Sigmoid colon (tissue), 6 donors: ENCODE measurements at regions not wholly inside any gene's neighbourhood (a gene's known extent, or its start where the extent isn't known, plus 50 kb on each side); places are given as distances from the start of the nearest gene placed in this dataset.

Source experiments
- DNase-seq: peaks from one replicate; pipeline ENCODE4 v3.0.0-alpha.2; 2019
- H3K27ac ChIP-seq, 4 donors: fragments of 200-600 bp; sonication (generic); one replicate each; pipeline ENCODE4 v1.5.1; 2016 to 2019; ENCODE audit warnings: mild to moderate bottlenecking in 1 of 4
- H3K27me3 ChIP-seq, 3 donors: fragments of 200-600 bp; sonication (generic); one replicate each; pipeline ENCODE4 v1.5.1; 2019; ENCODE audit warnings: mild to moderate bottlenecking in 1 of 3
- H3K36me3 ChIP-seq, 4 donors: fragments of 200-600 bp; sonication (generic); one replicate each; pipeline ENCODE4 v1.5.1; 2016 to 2019
- H3K4me1 ChIP-seq, 4 donors: fragments of 200-600 bp; sonication (generic); one replicate each; pipeline ENCODE4 v1.5.1; 2017 to 2019
- H3K4me3 ChIP-seq, 4 donors: fragments of 200-600 bp; sonication (generic); one replicate each; pipeline ENCODE4 v1.5.1; 2017 to 2019; ENCODE audit warnings: mild to moderate bottlenecking in 2 of 4, moderate library complexity in 1 of 4
- H3K9me3 ChIP-seq, 4 donors: fragments of 200-600 bp in 3 of 4; sonication (generic) in 3 of 4; one replicate each; pipeline versions ENCODE4 v1.5.1 to v1.6.1; 2013 to 2019
- EP300 ChIP-seq, 4 donors: sonication (generic); formaldehyde crosslinking; IDR thresholded peaks; one replicate each; pipeline ENCODE4 v1.6.1; 2017; ENCODE audit warnings: antibody characterized with exemption in 4 of 4
- POLR2A ChIP-seq, 2 donors: fragments of 450-650 bp; IDR thresholded peaks; one replicate each; pipeline ENCODE4 v1.6.1; 2016; ENCODE audit warnings: antibody characterized with exemption in 2 of 2, mild to moderate bottlenecking in 2 of 2, moderate library complexity in 2 of 2
- POLR2AphosphoS5 ChIP-seq, 4 donors: sonication (generic); formaldehyde crosslinking; IDR thresholded peaks; one replicate each; pipeline ENCODE4 v1.6.1; 2017; ENCODE audit warnings: antibody characterized with exemption in 4 of 4
- WGBS, 2 donors: extraction: QIAGEN DNeasy Blood & Tissue Kit; methylation state at CpG; one replicate each; pipeline ENCODE4 v1.1.7; 2013; 5-methylcytosine and 5-hydroxymethylcytosine counted together
- intact Hi-C: fragments of 100-400 bp; cut with DNase I; formaldehyde crosslinking; loops from one replicate; pipeline ENCODE4 v1.15.1; 2023
- TF ChIP-seq, protein P1 (sequence below), 4 experiments: fragments of 450-650 bp in 3 of 4; fragments of 200-600 bp in 1 of 4; IDR thresholded peaks; one replicate each; pipeline ENCODE4 v1.5.1; 2016 to 2019; ENCODE audit warnings: antibody characterized with exemption in 4 of 4, mild to moderate bottlenecking in 3 of 4, moderate library complexity in 2 of 4
- donor health status: healthy with polysubstance abuse.
- donor health status: healthy.

DNA sequence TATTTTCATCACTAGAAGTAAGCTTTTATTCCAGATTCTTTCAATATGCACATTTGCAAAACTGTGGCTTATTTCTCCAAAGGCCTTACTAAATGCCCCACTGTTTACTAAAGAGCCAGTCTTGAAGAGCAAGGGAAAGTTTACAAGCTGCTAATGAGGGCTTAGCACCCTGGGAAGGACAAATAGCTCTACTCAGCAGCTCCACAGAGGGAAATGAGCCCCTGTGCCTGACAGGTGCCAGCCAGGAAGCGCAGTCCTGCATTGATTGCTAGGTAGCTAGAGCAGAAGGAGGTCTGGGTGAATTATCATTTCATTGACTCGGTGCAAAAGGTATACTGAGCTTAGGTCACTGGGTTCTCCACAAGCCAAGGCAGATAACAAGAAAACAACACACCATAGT, 307.0 kb downstream of the SETD4 start:
- intact Hi-C loops: no loop called here
- no peak for TF ChIP-seq EP300 (IDR thresholded peaks at IDR 0.05)
- TF ChIP-seq POLR2AphosphoS5 (IDR thresholded peaks at IDR 0.05): no peak
- no peak for TF ChIP-seq POLR2A (IDR thresholded peaks at IDR 0.05)
- TF ChIP-seq, protein P1, sequence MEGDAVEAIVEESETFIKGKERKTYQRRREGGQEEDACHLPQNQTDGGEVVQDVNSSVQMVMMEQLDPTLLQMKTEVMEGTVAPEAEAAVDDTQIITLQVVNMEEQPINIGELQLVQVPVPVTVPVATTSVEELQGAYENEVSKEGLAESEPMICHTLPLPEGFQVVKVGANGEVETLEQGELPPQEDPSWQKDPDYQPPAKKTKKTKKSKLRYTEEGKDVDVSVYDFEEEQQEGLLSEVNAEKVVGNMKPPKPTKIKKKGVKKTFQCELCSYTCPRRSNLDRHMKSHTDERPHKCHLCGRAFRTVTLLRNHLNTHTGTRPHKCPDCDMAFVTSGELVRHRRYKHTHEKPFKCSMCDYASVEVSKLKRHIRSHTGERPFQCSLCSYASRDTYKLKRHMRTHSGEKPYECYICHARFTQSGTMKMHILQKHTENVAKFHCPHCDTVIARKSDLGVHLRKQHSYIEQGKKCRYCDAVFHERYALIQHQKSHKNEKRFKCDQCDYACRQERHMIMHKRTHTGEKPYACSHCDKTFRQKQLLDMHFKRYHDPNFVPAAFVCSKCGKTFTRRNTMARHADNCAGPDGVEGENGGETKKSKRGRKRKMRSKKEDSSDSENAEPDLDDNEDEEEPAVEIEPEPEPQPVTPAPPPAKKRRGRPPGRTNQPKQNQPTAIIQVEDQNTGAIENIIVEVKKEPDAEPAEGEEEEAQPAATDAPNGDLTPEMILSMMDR (IDR thresholded peaks at IDR 0.05): no peak
- no peak for DNase-seq
- Histone ChIP-seq H3K9me3 (no peaks in the 10 kb centered on the region), H3K27ac (no peak overlapping the region), H3K4me1 (no peaks in the 10 kb centered on the region), H3K36me3 (no peaks in the 10 kb centered on the region), H3K27me3 (no peaks in the 10 kb centered on the region), H3K4me3 (no peak overlapping the region)
- WGBS, 2 donors: 51 to 62% methylated on average over 2 of the region's 2 CpGs

DNA sequence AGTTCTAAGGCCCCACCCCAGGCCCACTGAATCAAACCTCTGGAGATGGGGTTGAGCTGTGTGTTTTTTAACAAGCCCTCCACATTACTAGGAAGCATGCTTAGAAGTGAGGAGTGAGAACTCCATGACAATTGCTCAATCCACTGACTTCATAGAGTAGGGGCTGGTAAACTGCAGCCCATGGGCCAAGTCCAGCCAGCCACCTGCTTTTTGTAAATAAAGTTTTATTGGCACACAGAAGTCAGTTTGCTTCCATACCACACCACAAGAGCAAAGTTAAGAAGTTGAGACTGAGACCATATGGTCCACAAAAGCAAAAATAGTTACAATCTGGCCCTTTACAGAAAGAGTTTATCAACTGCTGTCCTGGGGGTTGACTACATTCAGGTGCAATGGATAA, 309.2 kb downstream of the SETD4 start:
- Histone ChIP-seq H3K27ac (no peak overlapping the region), H3K36me3 (no peaks in the 10 kb centered on the region), H3K4me1 (no peaks in the 10 kb centered on the region), H3K4me3 (no peak overlapping the region), H3K27me3 (no peaks in the 10 kb centered on the region), H3K9me3 (no peaks in the 10 kb centered on the region)
- DNase-seq: no peak
- intact Hi-C loops: no loop called here
- TF ChIP-seq, protein P1 (IDR thresholded peaks at IDR 0.05): no peak
- no peak for TF ChIP-seq POLR2AphosphoS5 (IDR thresholded peaks at IDR 0.05)
- no peak for TF ChIP-seq POLR2A (IDR thresholded peaks at IDR 0.05)
- TF ChIP-seq EP300 (IDR thresholded peaks at IDR 0.05): no peak

DNA sequence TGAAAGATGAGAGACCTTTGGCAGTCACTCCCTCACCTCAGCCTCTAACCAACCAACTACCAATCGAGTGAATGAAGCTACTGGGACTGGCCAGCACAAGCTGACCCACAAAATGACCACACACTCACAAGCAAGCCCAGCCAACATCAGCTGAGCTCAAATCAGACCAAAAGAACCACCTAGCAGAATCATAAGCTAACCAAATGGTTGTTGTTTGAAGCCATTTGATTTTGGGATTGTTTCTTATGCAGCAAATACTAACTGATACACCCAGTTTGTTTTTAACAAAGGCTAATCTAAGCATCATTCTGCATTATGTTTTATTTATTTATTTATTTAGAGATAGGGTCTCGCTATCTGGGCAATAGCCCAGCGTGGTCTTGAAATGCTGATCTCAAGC, 310.4 kb downstream of the SETD4 start:
- no peaks in the 10 kb centered on the region for H3K36me3 ChIP-seq
- H3K27me3 ChIP-seq: peaks cover 0 to 4% (median 0%) of the 10 kb centered on the region in 3 donors
- no peaks in the 10 kb centered on the region for H3K4me1 ChIP-seq
- H3K9me3 ChIP-seq: no peaks in the 10 kb centered on the region
- H3K27ac ChIP-seq: no peak overlapping the region
- WGBS, 2 donors: 88% methylated on average over 3 of the region's 3 CpGs
- no peak overlapping the region for H3K4me3 ChIP-seq
- TF ChIP-seq POLR2AphosphoS5 (IDR thresholded peaks at IDR 0.05) (no peak), EP300 (IDR thresholded peaks at IDR 0.05) (no peak), POLR2A (IDR thresholded peaks at IDR 0.05) (no peak)
- TF ChIP-seq, protein P1 (IDR thresholded peaks at IDR 0.05): no peak
- DNase-seq: no peak
- intact Hi-C loops: no loop called here

DNA sequence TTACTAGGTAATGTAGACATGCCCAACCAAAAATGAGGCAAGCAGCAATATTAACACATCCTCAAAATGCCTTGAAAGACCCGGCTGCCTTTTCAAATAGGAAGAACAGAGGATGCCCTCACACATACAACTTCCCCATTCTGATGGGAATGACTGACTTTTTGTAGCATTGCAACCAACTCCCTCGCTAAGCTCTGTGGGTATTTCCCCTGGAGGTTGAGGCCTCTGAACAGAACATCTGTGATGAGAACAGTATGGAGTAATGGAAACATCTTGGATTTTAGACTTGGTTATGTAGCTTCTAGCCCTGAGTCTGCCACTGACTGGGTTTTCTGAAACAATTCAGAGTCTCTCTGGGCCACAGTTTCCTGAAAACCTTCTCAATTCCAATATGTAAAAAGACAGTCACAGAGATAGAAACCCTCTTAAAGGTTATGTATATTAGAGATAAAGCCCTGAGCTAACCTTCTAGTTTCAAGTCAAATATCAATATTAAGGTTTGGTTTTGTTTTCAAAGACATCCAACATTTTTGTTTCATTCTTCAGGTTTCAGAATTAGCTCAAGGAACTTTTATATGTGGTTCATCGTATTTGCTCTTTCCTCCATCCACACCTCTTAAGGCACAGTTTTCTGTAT, 311.5 kb downstream of the SETD4 start:
- DNase-seq: no peak
- intact Hi-C loops: no loop called here
- no peaks in the 10 kb centered on the region for H3K36me3 ChIP-seq
- no peaks in the 10 kb centered on the region for H3K4me1 ChIP-seq
- no peak overlapping the region for H3K27ac ChIP-seq
- H3K27me3 ChIP-seq: peaks cover 0 to 4% (median 0%) of the 10 kb centered on the region in 3 donors
- H3K4me3 ChIP-seq: no peak overlapping the region
- WGBS, 2 donors: 64 to 83% methylated on average over 3 of the region's 3 CpGs
- TF ChIP-seq, protein P1 (IDR thresholded peaks at IDR 0.05): no peak
- no peak for TF ChIP-seq POLR2A (IDR thresholded peaks at IDR 0.05)
- TF ChIP-seq POLR2AphosphoS5 (IDR thresholded peaks at IDR 0.05): no peak
- no peak for TF ChIP-seq EP300 (IDR thresholded peaks at IDR 0.05)
- no peaks in the 10 kb centered on the region for H3K9me3 ChIP-seq

DNA sequence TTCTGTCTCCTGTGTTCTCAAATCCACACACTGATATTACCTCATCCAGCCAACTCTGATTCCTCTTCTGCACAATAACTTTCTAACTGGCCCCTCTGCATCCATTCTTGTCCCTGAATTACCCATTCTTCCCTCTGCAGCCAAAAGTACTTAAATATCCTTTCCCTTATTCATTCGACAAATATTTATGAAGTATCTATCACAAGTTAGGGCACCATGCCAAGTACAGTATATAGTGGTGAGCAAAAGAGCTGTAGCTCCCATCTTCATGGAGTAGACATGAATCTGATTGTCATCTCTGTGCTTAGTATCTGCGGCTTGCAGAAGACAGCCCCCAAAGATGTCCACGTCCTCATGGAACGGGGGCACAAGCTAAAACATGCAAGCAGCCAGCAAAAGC, 316.8 kb downstream of the SETD4 start:
- Histone ChIP-seq H3K4me1 (no peaks in the 10 kb centered on the region), H3K36me3 (no peaks in the 10 kb centered on the region), H3K27ac (no peak overlapping the region), H3K9me3 (peaks cover 0 to 4% (median 4%) of the 10 kb centered on the region in 4 donors), H3K27me3 (peaks cover 0 to 4% (median 0%) of the 10 kb centered on the region in 3 donors), H3K4me3 (no peak overlapping the region)
- 78 to 85% methylated on average over 4 of the region's 4 CpGs for WGBS, 2 donors
- intact Hi-C loops: no loop called here
- DNase-seq: no peak
- TF ChIP-seq, protein P1 (IDR thresholded peaks at IDR 0.05): no peak
- TF ChIP-seq POLR2AphosphoS5 (IDR thresholded peaks at IDR 0.05) (no peak), POLR2A (IDR thresholded peaks at IDR 0.05) (no peak), EP300 (IDR thresholded peaks at IDR 0.05) (no peak)
